ENCODE measurements at regions not wholly inside any gene's neighbourhood (a gene's known extent, or its start where the extent isn't known, plus 50 kb on each side); places are given as distances from the start of the nearest gene placed in this dataset.

DNA sequence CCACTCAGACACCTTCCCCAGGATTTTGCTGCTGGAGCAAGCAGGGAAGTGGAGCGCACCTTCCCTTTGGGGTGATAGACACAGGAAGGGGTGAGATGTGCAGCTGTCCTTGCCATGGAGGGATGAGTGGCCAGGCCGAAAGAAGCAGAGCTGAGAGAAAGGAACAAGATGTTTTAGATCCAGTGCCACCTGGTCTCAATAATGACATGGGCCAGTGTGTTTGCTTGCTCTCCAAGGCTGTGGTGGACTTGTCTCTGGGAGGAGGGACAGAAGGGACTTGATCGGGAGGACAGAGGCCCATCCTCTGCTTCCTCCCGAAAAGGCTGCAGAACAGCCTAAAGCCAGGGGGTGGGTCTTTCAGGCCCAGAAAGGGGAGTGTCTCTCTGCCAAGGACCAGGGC, 61.7 kb upstream of the CCDC167 start:
- TF ChIP-seq POLR2A (IDR thresholded peaks at IDR 0.05; ENCODE audit: low read length) (no peak), GATA1 (IDR thresholded peaks at IDR 0.05; ENCODE audit: low read depth, low read length) (no peak)
- no peak for DNase-seq

GRCh38 chr6:37560737-37561103, 61.0 kb upstream of the CCDC167 start:
- no peak for TF ChIP-seq GATA1 (IDR thresholded peaks at IDR 0.05; ENCODE audit: low read depth, low read length)
- no peak for DNase-seq

DNA sequence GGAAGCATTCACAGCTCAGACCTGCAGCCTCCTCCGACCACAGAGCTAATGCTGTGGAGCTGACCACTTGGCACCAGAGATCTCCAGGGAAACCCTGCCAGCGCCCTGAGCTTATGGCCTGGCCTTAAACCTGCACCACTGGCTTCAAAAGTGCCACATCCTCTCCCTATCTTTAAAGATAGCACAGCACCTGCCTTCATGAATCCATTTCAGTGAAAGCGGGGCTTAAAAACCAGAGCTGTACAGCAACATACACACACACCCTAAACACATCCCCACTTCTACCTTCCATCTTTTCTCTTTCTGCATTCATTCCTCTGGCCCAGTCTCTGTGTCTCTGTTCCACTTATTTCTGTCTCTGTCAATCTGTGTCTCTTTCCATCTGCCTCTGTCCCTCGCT, 59.8 kb upstream of the CCDC167 start:
- TF ChIP-seq POLR2A (IDR thresholded peaks at IDR 0.05; ENCODE audit: low read length) (no peak), GATA1 (IDR thresholded peaks at IDR 0.05; ENCODE audit: low read depth, low read length) (no peak)
- DNase-seq, result no peak

DNA sequence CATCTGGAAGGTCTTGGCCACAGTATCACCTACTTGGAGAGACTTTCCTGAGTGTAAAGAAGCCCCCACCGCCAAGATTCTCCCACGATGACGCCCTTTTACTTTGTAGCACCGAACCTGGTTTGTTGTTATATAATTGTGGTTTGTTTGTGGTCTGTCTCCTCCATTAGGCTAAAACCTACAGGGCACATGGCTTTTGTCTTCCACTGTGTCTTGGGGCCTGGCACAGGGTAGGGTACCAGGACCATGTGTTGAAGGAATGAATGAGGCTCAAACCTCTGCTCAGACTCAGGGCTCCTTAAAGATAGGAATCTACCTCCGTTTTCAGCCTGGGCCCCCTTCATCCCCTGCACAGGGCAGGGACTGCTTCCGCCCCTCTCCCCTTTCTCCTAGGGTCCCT, 59.4 kb upstream of the CCDC167 start:
- no peak for DNase-seq
- no peak for TF ChIP-seq POLR2A (IDR thresholded peaks at IDR 0.05; ENCODE audit: low read length)
- TF ChIP-seq GATA1 (IDR thresholded peaks at IDR 0.05; ENCODE audit: low read depth, low read length), result no peak

- no peak for DNase-seq
- TF ChIP-seq GATA1 (IDR thresholded peaks at IDR 0.05; ENCODE audit: low read depth, low read length) (no peak), POLR2A (IDR thresholded peaks at IDR 0.05; ENCODE audit: low read length) (no peak)
Measured at GRCh38 chr6:37558646-37559045, 59.0 kb upstream of the CCDC167 start.

GRCh38 chr6:37558168-37558567, 58.5 kb upstream of the CCDC167 start:
- no peak for DNase-seq
- TF ChIP-seq GATA1 (IDR thresholded peaks at IDR 0.05; ENCODE audit: low read depth, low read length), result no peak
- TF ChIP-seq POLR2A (IDR thresholded peaks at IDR 0.05; ENCODE audit: low read length), result no peak

DNA sequence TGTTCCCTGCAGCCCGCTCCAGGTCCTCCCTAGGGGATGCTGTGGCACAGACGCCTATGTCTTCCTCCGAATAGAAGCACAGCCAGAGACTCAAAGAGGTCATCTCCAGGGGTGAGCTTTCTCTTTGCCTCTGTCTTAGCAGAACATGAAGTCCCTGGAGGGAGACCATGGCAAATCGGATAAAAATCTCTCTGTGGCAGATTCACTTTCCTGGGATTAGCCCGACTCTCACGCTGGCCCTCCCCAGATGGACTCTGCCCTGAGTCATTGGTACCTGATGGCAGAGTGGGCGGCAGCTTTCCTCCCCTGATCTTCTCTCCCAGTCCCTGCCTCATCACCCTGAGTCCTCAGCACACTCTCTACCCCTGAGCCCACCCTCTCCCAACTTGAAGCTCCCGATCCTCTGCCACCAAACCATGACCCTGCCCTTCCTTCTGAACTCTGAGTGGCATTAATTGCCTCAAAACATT, 58.0 kb upstream of the CCDC167 start:
- TF ChIP-seq GATA1 (IDR thresholded peaks at IDR 0.05; ENCODE audit: low read depth, low read length), result no peak
- no peak for TF ChIP-seq POLR2A (IDR thresholded peaks at IDR 0.05; ENCODE audit: low read length)
- DNase-seq, result no peak

GRCh38 chr6:37556881-37557644, 57.4 kb upstream of the CCDC167 start:
- no peak for DNase-seq

GRCh38 chr6:37555040-37555781, 55.5 kb upstream of the CCDC167 start:
- DNase-seq, result no peak
- TF ChIP-seq POLR2A (IDR thresholded peaks at IDR 0.05; ENCODE audit: low read length) (no peak), GATA1 (IDR thresholded peaks at IDR 0.05; ENCODE audit: low read depth, low read length) (no peak)

More at GRCh38 chr6:37556881-37557644, 57.4 kb upstream of the CCDC167 start:
- TF ChIP-seq GATA1 (IDR thresholded peaks at IDR 0.05; ENCODE audit: low read depth, low read length), result no peak
- TF ChIP-seq POLR2A (IDR thresholded peaks at IDR 0.05; ENCODE audit: low read length), result no peak

DNA sequence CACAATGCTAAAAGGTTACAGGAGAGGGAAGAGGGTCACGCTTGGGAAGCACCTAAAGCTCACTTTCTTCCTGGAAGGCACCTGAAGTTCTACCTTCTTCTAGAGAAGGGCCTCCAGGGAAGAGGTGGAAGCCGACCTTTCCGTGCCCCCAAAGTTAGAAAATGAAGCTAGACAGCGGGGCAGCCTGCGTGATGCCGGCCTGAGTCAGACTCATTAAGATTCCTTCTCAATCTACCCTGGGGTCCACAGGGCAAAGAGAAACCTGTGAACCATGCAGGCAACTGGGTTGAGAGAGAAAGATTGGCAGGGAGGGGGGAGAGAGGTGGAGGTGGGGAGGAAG, 54.8 kb upstream of the CCDC167 start:
- no peak for DNase-seq
- TF ChIP-seq POLR2A (IDR thresholded peaks at IDR 0.05; ENCODE audit: low read length) (no peak), GATA1 (IDR thresholded peaks at IDR 0.05; ENCODE audit: low read depth, low read length) (no peak)

GRCh38 chr6:37552267-37552666, 52.6 kb upstream of the CCDC167 start:
- TF ChIP-seq GATA1 (IDR thresholded peaks at IDR 0.05; ENCODE audit: low read depth, low read length), result no peak
- TF ChIP-seq POLR2A (IDR thresholded peaks at IDR 0.05; ENCODE audit: low read length), result no peak
- DNase-seq, result no peak

DNA sequence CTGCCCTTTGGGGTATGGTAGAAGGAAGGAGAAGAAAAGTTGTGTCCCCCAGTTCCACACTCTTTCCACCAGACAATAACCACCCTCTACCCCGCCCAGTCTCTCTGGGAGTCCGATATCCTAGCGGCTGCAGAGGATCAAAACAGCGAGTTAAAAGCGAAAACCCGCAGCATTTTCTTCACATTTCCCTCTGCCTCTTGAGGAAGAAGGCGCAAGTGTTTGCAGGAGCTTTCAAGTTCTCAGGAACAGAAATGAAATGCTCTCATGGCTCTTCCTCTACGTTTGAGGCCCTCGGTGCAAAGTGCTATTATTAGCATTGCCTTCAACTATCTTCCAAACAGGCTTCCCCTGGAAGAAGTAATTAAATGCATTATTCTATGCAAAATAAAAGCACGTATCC, 52.2 kb upstream of the CCDC167 start:
- TF ChIP-seq POLR2A (IDR thresholded peaks at IDR 0.05; ENCODE audit: low read length) (no peak), GATA1 (IDR thresholded peaks at IDR 0.05; ENCODE audit: low read depth, low read length) (no peak)

DNA sequence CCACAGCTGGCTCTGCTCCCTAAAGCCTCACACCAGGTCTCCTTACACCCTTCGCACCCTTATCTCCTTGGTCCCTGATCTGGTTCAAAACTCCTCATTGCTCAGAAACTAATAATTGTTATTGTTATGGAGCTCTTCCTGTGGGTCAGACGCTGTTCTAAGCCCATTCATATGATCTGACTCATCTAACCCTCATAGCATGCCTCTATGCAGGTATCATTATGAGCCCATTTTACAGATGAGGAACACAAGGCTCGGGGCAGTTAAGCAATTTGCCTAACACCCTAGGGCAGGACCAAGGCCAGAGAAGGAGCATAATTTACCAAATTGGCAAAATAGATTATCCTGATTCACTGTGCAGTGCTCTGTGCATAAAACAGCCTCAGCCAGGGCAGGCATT, 51.8 kb upstream of the CCDC167 start:
- no peak for TF ChIP-seq GATA1 (IDR thresholded peaks at IDR 0.05; ENCODE audit: low read depth, low read length)
- no peak for TF ChIP-seq POLR2A (IDR thresholded peaks at IDR 0.05; ENCODE audit: low read length)
- DNase-seq, result no peak

More for the DNA sequence above, 52.2 kb upstream of the CCDC167 start:
- no peak for DNase-seq

GRCh38 chr6:37551002-37551401, 51.3 kb upstream of the CCDC167 start:
- TF ChIP-seq GATA1 (IDR thresholded peaks at IDR 0.05; ENCODE audit: low read depth, low read length), result no peak
- no peak for DNase-seq
